ENCODE measurements at regions not wholly inside any gene's neighbourhood (a gene's known extent, or its start where the extent isn't known, plus 50 kb on each side); places are given as distances from the start of the nearest gene placed in this dataset.
"Not testable (repeated sequence)": the region's sequence is repeated elsewhere in the genome, so short reads cannot be mapped to it uniquely, and the experiment has no call there.

DNA sequence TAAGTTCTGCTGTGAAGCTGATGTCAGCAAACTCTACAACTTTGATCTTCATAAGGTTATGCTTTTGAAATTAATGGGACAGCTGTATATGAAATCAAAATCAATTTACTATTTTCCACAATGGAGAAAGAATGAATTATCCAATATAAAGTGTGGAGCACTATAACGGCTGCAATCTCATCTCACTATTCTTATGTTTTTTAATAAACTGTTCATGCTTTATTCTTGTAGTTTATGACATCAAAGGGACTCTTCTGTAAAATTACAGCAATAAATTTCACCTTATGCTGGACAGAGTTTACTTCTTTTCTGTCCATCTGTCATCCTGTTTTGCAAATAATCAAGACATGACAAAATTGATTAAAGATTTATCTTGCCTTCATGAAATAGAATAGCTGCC is 192.5 kb downstream of the TECRL start:
- no peak for DNase-seq

DNA sequence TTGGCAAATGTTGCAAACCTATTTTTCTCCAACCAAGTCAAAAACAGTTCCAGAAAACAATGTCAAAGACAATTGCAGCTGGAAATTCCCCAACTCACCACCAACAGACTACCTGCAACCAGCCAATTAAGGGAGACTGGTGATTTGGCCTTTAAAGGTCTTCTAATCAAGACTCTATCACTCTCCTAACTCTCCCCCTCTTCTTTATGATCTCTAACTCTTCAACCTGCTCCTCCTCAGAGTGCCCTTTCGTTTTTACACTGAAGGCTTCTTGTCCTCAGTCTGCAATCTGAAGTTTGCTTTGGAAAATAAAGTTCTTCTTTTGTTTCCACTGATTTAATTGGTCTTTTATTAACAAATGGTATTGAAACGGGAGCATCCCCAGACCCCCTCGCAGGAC is 203.9 kb downstream of the TECRL start:
- no peak for DNase-seq

DNA sequence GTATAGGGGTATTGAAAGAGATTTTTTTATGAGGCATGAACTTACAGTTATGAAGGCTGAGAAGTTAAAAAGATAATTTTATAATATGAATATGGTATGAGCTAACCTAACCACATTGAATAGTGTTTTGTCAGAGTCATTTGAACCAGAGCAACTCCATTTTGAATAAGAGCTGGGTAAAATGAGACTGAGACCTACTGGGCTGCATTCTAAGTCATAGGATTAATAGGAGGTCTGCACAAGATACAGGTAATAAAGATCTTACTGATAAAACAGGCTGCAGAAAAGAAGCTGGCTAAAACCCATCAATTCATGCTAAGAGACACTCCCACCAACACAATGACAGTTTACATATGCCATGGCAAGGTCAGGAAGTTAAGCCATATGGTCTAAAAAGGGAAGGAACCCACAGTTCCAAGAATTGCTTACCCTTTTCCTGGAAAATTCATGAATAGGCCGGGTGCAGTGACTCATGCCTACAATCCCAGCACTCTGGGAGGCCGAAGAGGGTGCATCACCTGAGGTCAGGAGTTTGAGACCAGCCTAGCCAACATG is 209.2 kb downstream of the TECRL start:
- DNase-seq = no peak

DNA sequence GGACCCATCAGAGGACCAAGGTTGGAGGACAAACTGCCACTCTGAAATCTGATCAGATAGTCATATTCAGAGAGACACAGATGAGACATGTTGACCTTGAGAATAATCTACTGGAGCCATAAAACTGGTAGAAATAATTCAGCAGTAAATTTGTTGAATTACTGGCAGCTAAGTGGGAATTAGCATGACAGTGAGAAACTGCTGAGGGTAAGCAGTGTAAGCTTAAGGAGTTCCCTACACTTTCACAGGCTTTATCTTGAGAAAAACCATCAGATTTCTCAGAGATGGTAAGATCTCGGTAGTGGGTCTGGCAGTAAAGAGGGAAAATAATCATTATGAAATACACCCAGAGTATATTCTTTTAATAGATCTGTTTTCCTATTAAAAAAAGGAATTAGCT is 213.7 kb downstream of the TECRL start:
- no peak for DNase-seq

DNA sequence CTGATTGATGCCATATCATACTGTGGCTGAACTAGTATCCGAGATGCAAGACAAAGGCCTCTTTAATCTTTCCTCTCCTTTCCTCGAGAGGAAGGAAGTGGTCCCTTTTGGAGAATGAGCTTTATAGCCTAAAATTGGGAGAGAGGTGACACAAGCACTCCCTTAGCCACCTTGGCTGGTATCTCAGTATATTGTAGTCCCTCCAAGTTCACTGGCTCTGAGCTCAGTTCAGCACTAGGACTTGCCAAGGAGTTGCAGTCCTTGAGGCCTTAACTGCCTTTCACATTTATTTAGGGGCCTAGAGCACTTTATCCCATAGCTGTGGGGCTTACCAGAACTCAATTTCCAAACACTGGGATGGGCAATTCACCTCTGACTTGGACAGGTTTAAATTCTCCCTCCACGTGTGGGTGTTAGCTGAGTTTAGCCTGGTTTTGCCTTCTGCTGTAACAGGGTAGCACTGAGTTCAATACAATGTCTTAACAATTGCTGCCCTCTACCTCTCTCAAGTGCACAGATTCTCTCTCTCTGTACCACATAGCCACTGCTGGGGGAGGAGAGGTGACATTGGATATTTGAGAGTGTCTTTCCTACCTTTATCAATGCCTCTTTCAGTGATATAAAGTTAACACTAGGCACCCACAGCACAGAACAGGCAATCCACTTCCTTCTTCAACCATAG is 216.4 kb downstream of the TECRL start:
- DNase-seq = no peak

DNA sequence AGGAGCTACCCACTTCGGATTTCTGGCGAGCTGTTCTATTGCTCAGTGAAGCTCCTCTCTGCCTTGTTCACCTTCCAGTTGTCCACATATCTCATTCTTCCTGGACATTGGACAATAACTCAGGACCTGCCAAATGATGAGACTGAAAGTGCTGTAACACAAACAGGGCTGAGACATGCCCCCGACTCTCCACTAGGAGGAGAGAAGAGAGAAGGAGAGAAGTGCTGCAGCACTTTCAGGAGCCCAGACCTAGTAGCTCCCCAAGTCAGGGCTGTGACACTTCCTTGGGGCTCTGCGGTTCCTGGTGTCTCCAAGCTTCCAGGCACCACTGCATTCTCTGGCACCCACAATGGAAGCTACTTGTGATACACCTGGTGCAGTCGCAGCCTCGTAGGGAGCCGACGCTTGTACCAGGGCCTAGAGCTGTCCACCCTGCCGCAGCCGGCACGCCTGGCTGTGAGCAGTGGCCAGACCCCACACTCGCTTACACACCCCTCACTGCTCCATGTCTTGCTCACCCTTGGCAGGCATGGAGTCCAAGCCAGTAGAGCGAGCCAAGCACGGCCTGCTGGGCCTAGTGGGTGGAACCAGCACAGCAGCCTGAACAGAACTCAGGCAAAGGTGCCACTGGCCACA is 234.9 kb downstream of the TECRL start:
- DNase-seq = no peak

DNA sequence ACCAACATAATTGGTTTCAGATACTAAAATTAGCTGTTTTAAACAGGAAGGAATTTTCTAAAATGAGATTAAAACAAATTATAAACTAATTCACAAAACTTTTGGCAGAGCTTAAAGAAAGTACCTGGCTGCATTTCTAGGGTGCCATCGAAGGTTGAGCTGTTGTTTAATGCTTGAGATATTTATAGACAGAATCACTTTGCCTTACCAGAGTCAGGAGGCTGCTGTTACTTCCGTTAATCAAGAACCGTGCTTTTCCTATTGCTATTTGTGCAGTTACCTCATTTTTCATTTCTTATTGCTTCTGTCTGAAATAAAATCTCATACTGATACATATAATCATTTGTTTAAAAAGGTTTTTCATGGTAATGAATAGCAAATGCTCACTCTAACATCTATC is 242.9 kb downstream of the TECRL start:
- no peak for DNase-seq

DNA sequence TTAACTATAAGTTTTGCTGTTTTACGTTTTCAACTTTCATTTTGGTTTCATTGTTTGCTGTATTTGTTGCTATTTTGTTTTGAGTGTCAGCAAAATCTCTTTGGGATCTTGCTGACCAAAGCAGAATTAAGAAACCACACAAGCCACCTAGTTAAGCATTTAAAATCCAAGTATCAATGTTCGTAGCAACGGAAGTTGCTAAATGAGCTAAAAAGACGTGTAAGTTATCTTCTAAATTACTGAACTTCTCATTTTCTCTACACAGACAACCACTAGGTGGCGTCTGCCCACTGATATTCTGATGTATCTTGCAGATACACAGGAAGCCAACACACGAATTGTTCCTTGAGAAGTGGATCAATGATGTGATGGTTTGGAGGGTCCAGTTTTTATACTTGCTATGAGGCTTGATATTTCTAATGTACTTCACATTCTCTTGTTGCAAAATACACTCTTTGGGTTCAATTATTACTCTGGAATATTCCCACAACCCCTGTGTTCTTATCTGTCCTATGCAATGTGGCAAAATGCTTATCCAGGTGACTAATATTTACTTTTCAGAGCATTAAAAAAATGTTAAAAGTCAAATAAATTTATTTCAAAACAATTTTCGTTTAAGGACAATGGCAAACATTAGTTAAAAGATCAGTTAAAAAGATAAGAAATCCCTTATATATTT is 250.5 kb downstream of the TECRL start:
- peak; percentile 24 for DNase-seq

DNA sequence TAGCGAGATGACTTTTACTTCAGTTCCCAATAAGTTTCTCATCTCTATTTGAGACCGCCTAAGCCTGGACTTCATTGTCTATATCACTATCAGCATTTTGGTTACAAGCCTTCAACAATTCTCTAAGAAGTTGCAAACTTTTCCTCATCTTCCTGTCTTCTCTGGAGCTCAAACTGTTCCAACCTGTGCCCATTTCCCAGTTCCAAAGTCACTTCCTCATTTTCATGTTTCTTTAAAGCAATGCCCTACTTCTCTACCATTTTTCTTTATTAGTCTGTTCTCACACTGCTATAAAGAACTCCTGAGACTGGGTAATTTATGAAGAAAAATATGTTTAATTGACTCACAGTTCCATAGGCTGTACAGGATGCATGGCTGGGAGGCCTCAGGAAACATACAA is 251.9 kb downstream of the TECRL start:
- no peak for DNase-seq

DNA sequence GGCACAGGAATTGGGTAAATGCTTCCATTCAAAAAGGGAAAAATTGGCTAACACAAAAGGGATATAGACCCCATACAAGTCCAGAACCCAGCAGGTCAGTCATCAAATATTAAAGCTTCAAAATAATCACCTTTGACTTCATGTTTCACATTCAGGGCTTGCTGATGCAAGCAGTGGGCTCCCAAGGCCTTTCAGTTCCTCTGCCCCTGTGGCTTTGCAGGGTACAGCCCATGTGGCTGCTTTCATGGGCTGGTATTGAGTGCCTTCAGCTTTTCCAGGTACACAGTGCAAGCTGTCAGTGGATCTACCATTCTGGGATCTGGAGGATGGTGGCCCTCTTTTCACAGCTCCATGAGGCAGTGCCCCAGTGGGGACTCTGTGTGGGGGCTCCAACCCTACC is 253.0 kb downstream of the TECRL start:
- DNase-seq = no peak

DNA sequence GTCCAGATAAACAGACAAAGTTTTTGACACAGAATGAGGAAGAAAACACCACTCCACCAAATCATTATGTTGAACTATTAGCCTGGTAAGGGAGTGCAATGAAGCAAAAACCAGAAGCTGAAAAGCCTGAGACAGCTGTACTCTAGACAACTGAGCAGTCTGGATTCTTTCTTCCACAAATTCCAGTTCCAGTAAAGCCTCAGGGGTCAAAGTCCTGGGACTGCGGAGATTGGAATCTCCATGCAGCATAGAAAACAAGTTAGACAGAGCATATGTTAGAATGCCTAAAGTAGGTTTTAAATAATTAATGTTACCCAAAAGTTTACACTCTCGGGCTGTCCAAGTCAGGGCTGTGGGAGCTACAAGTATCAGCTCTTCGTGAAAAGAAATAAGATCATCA is 263.2 kb downstream of the TECRL start:
- no peak for DNase-seq

DNA sequence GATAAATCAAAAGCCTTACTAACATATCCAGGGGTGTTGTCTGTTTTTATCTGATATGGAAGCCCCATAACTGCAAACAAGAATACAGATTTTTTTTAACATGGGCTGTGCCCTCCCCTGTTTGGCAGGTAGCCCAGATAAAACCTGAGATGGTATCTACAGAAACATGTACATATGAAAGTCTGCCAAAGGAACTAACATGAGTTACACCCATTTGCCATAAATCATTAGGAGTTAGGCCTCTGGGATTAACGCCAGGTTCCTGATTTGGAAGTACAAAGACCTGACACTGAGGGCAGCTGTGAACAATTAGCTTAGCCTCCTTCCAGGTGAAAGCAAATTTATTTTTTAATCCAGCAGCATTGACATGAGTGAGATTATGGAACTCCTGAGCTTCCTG is 264.3 kb downstream of the TECRL start:
- no peak for DNase-seq

DNA sequence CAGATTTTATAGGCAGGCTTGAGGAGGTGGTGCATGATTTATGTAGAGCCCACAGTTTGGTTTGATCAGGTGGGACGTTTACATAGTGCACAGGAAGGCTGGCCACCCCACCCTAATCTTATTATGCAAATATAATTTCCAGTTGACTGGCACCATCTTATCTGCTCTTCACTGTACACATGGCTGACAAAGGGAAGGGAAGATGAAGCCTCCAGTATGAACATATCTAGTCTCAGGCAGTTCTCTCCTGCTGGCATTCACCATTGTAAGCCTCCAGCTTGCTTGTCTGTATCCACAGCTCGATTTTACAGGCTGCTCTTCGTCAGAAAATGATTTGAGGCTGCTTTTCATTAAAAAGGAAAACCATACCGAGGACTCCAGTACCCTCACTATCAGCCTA is 278.3 kb downstream of the TECRL start:
- no peak for DNase-seq

DNA sequence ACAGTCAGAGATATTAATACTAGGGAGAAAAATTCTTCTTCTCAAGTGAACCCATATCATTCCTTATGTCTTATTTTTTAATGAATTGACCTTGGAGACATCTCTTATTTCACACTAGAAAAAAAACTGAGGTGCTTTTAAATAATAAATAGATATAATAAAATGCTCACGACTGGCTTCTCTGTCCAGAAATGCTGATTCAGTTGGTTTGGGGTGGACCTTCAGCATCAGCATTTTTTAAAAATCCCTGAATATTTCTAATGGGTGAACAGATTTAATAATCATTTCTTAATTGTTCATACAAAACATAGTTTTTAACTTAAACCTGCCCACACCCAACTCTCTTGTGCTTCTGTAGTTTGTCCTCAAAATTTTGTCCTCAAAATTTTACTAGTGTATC is 283.9 kb downstream of the TECRL start:
- no peak for DNase-seq

DNA sequence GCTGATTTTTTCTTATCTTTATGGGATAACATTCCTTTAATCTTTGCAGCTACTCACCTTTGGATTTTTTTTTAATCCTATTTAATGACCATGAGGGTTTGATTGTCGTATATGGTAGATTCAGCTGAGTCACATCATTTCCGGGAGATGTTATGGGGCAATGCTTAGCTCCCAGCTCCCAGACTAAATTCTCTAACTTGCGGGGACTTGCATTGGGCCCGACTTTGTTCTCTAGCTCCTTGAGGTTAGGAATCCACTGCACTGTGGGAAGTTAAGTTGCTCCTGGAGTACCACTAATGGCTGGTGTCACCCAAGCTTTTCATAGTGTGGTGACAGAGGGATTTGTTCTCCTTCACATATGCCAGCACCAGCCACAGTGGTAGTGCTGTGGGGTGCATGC is 287.4 kb downstream of the TECRL start:
- DNase-seq = no peak

DNA sequence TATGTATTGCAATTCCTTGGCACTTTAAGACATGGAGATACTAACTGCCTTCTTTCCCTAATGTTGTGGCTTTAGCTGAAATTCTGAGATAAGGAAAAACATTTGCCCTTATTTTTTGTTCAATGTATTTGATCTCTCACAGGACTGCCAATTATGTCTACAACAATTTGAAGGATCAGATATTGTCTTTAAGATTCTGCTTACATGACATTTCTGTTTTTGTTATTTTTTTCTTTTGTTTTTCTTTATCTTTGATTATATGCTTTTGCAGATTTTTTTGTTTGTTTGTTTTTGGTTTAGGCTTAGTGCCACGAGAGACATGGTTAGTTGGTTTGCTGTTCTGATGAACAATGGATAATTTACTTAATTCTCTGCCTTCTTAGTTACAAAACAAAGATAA is 303.3 kb downstream of the TECRL start:
- DNase-seq = no peak

DNA sequence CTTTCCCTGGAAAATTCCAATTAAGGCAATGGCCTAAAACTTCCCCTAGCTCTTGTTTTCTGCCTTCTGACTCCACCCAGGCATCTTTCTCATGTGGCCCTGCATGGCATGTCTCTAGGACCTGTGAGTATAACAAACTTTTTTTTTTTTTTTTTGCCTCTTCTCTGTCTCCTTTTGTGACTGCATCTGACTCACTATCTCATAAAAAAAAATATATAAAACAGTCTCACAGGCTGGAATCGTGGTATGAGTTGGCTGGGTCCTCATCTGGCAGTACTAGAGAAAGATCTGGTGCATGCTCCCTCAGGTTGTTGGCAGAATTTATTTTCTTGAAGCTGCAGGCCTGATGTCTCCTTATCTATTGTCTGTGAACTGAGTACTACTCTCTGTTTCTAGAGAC is 313.9 kb downstream of the TECRL start:
- DNase-seq = no peak

DNA sequence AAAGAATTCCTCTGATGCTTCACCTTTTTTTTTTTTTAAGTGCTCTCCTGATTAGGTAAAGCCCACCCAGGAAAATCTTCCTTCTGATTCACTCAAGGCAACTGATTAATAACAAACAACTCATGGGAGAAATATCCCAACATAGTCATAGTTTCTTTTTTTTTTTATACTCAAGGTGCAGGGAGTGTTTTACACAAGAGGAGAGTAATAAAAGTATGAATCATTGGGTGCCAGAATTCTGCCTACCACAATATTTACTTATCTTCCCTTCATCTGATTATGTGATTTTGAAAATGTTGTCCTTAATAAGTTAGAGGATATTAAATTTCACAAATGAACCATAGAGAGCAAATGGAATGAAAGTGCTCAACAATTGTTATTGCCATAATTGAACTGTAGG is 329.9 kb downstream of the TECRL start:
- DNase-seq = no peak

DNA sequence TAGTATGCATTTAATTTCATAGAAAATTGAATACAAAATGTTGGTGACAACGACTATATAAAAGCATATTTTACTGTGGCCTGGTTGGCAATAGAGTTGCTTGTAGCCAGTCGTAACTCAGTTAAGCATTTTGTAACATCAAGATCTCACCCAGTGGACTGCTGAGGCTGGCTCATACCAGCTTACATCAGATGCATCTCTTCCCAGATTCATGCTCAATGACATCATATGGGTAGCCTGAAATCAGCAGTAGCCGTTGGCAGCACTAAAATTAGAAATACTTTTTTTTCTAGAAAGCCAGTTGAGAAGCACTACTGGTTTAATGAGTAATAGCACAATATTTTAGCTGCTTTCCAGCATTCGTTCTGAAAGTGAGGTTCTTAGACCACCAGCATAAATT is 341.2 kb downstream of the TECRL start:
- DNase-seq = peak; percentile 1

DNA sequence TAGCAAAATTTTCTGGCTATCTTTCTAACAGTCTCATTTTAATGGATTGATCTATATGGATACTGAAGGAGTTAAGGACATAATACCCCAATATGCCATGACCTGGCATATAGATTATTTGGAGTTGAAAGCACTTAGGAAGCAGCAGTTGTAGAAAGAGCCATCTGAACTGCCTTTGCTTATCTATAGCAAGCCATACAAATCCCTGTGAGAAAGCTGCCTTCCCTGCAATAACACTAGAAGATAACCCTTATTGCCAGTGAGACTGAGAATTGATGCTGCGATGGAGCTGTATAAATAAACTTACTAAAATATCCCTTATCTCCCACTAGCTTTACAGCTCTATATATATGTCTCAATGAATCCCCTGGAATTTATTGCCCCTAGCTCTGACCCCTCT is 346.3 kb downstream of the TECRL start:
- DNase-seq = no peak

DNA sequence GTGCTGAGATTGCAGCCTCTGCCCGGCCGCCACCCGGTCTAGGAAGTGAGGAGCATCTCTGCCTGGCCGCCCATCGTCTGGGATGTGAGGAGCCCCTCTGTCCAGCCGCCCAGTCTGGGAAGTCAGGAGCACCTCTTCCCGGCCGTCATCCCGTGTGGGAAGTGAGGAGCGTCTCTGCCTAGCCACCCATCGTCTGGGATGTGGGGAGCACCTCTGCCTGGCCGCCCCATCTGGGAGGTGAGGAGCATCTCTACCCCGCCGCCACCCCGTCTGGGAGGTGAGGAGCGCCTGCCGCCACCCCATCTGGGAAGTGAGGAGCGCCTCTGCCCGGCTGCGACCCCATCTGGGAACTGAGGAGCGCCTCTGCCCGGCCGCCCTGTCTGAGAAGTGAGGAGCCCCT is 372.2 kb downstream of the TECRL start:
- DNase-seq = not testable (repeated sequence)

DNA sequence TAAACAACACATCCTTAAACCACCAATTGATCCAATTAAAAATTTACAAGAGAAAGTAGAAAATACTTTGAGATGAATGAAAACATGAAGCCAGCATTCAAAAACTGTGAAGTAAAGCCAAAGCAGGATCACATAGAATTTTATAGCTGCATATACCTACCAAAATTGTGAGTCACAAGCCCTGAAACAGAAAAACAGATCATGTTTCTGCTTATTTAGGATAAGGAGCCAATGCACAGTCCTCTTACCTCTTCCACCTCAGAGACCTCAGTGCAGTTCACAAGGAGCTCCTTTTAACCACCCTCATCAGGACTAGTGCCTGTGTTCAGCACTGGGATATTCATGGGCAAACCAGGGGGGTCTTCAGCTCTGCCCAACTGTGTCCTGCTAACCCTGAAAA is 386.7 kb downstream of the TECRL start:
- no peak for DNase-seq

DNA sequence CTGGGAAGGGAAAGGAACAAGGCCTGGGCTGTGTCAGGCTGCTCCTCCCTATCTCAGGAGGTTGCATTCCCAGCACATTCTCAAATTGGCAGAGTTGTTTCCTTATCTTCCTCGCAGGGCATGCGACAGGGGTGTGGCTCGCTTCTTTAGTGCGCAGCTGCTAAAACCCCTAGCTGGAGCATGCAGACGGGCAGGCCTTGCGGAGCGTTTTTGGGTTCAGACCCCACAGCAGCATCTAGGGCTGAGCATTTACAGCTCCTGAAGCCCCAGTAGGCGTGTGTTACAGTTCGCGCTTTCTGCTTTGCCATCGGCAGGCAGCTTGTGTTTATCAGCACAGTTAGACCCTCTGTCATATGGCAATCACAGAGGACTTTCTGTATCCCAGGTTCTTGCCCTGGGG is 392.4 kb downstream of the TECRL start:
- no peak for DNase-seq

DNA sequence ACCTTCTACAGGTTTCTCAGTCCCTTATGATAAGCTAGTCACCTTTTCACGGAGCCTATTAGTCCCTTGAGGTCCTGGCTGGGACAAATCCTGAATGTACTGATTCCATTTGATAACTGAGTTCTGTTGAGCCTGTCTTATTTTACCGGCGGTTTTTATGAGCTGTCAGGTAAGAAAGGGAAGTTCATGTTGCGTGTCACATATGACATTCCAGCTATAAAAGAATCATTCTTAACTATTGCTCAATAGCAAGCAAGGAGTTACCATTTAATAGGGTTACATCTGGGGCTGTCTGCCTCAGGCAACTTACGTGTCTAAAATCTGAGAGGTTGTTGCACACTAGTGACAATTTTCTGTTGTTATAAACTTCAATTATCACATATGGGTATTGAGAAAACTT is 394.6 kb downstream of the TECRL start:
- no peak for DNase-seq
